ENCODE measurements at regions not wholly inside any gene's neighbourhood (a gene's known extent, or its start where the extent isn't known, plus 50 kb on each side); places are given as distances from the start of the nearest gene placed in this dataset.

- Histone ChIP-seq H3K27me3 (ENCODE audit: low read length) (no peaks in the 10 kb centered on the region), H3F3A (ENCODE audit: low read length, unreplicated experiment) (no peaks in the 10 kb centered on the region), H3K79me2 (ENCODE audit: low read length) (no peaks in the 10 kb centered on the region), H3K4me1 (ENCODE audit: insufficient read depth, low read length) (no peaks in the 10 kb centered on the region), H3K36me3 (ENCODE audit: low read depth, low read length) (no peaks in the 10 kb centered on the region), H3K4me2 (ENCODE audit: low read length) (no peak overlapping the region), H2AFZ (ENCODE audit: low read length) (no peak overlapping the region), H3K9ac (ENCODE audit: low read length) (no peak overlapping the region), H3K4me3 (ENCODE audit: low read length) (no peak overlapping the region), H3K9me3 (ENCODE audit: low read length) (no peaks in the 10 kb centered on the region), H4K20me1 (ENCODE audit: low read length) (no peaks in the 10 kb centered on the region), H3K9me2 (replicated peaks; ENCODE audit: low read length) (no peaks in the 10 kb centered on the region), H3K27ac (ENCODE audit: low read length) (no peak overlapping the region)
- TF ChIP-seq EZH2phosphoT487 (IDR thresholded peaks at IDR 0.05; ENCODE audit: borderline replicate concordance, low read length) (no peak), CTCF (conservative IDR thresholded peaks at IDR 0.05; ENCODE audit: low read depth, low read length) (no peak), EZH2 (IDR thresholded peaks at IDR 0.05; ENCODE audit: low read length, unreplicated experiment) (no peak)
- ATAC-seq (no peak), DNase-seq (no peak)
- CTCF ChIA-PET, result no interaction called here
- BruUV-seq (replicated peaks), result no TSS peak
- POLR2A ChIA-PET (ENCODE audit: unreplicated experiment), result no interaction called here
- intact Hi-C loops (cut with micrococcal nuclease), result no loop called here
These were observed 163.8 kb upstream of the RFX3 start for GRCh38 chr9:3689555-3689954.

- POLR2A ChIA-PET (ENCODE audit: unreplicated experiment), result no interaction called here
- no peaks in the 10 kb centered on the region for H3K9me3 ChIP-seq (ENCODE audit: low read length)
- no peak overlapping the region for H2AFZ ChIP-seq (ENCODE audit: low read length)
- no peaks in the 10 kb centered on the region for H3K4me1 ChIP-seq (ENCODE audit: insufficient read depth, low read length)
- no TSS peak for BruUV-seq (replicated peaks)
- CTCF ChIA-PET, result no interaction called here
- intact Hi-C loops (cut with micrococcal nuclease), result no loop called here
- no peaks in the 10 kb centered on the region for H3F3A ChIP-seq (ENCODE audit: low read length, unreplicated experiment)
- ATAC-seq, result no peak
- DNase-seq, result no peak
- H3K36me3 ChIP-seq (ENCODE audit: low read depth, low read length), result no peaks in the 10 kb centered on the region
- H3K27ac ChIP-seq (ENCODE audit: low read length), result no peak overlapping the region
- no peaks in the 10 kb centered on the region for H4K20me1 ChIP-seq (ENCODE audit: low read length)
- no peak overlapping the region for H3K4me3 ChIP-seq (ENCODE audit: low read length)
- H3K27me3 ChIP-seq (ENCODE audit: low read length), result no peaks in the 10 kb centered on the region
- H3K9me2 ChIP-seq (replicated peaks; ENCODE audit: low read length), result no peaks in the 10 kb centered on the region
- TF ChIP-seq CTCF (conservative IDR thresholded peaks at IDR 0.05; ENCODE audit: low read depth, low read length) (no peak), EZH2phosphoT487 (IDR thresholded peaks at IDR 0.05; ENCODE audit: borderline replicate concordance, low read length) (no peak), EZH2 (IDR thresholded peaks at IDR 0.05; ENCODE audit: low read length, unreplicated experiment) (no peak)
- H3K9ac ChIP-seq (ENCODE audit: low read length), result no peak overlapping the region
- H3K79me2 ChIP-seq (ENCODE audit: low read length), result no peaks in the 10 kb centered on the region
- H3K4me2 ChIP-seq (ENCODE audit: low read length), result no peak overlapping the region
These were observed 161.3 kb upstream of the RFX3 start for GRCh38 chr9:3687145-3687544.

- Histone ChIP-seq H3K27ac (ENCODE audit: low read length) (no peak overlapping the region), H3K9ac (ENCODE audit: low read length) (no peak overlapping the region), H3F3A (ENCODE audit: low read length, unreplicated experiment) (no peaks in the 10 kb centered on the region), H3K27me3 (ENCODE audit: low read length) (no peaks in the 10 kb centered on the region), H3K79me2 (ENCODE audit: low read length) (no peaks in the 10 kb centered on the region), H3K4me1 (ENCODE audit: insufficient read depth, low read length) (no peaks in the 10 kb centered on the region), H3K9me2 (replicated peaks; ENCODE audit: low read length) (no peaks in the 10 kb centered on the region), H3K36me3 (ENCODE audit: low read depth, low read length) (no peaks in the 10 kb centered on the region), H3K4me2 (ENCODE audit: low read length) (no peak overlapping the region), H4K20me1 (ENCODE audit: low read length) (no peaks in the 10 kb centered on the region), H3K4me3 (ENCODE audit: low read length) (no peak overlapping the region), H2AFZ (ENCODE audit: low read length) (no peak overlapping the region), H3K9me3 (ENCODE audit: low read length) (no peaks in the 10 kb centered on the region)
- intact Hi-C loops (cut with micrococcal nuclease), result no loop called here
- no TSS peak for BruUV-seq (replicated peaks)
- no peak for TF ChIP-seq EZH2phosphoT487 (IDR thresholded peaks at IDR 0.05; ENCODE audit: borderline replicate concordance, low read length)
- TF ChIP-seq EZH2 (IDR thresholded peaks at IDR 0.05; ENCODE audit: low read length, unreplicated experiment), result no peak
- no peak for TF ChIP-seq CTCF (conservative IDR thresholded peaks at IDR 0.05; ENCODE audit: low read depth, low read length)
- DNase-seq (no peak), ATAC-seq (no peak)
- ChIA-PET POLR2A (ENCODE audit: unreplicated experiment) (no interaction called here), CTCF (no interaction called here)
These were observed 156.4 kb upstream of the RFX3 start for GRCh38 chr9:3682186-3682585.

Measured in PC-3 (cell line).